Stimulated activated CD8-positive, alpha-beta memory T cell treated with anti-CD3 and anti-CD28 coated beads, Interleukin-4, amount 100 ng/mL, for 1 hour (primary cell): ENCODE measurements at regions not wholly inside any gene's neighbourhood (a gene's known extent, or its start where the extent isn't known, plus 50 kb on each side); places are given as distances from the start of the nearest gene placed in this dataset.

Experiments
- DNase-seq, 2 donors: peaks; one replicate each; pipeline ENCODE4 v3.0.0-alpha.2; 2020; ENCODE audit warnings: low read depth in 2 of 2, low spot score in 1 of 2

DNA sequence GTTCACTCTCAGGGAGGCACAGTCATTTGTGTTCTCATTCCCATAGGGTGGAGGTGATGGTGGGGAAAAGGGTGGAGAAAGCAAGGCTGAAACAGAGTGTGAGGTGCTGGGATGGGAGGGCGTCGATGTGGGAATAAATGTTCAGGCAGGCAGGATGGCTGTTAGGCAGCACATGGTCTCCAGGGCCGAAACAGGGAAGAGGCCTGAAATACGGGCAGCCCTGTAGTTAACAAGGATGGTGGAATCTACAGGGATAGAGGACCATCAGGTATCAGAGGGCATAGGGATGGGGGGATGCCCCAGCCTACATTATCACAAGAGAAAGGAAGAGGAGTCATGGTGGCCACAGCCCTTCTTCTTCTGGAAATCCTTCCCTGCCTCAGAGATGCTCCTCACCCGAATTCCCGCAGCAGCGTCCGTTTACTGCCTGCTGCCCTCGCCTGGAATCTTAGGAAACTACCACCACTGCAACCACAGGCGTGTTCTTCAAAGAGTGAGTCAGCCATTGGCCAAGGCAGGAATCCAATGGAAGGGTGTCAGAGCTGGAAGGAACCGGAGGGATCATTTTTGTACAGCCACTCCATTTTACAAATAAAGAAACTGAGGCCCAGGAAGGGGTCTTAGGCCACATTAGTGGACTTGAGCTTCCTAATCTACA lies 49.7 kb upstream of the POMGNT2 start:
- no peak for DNase-seq
